Keratinocyte (primary cell): ENCODE measurements at regions not wholly inside any gene's neighbourhood (a gene's known extent, or its start where the extent isn't known, plus 50 kb on each side); places are given as distances from the start of the nearest gene placed in this dataset.

Experiments used
- DNase-seq: peaks from one replicate; pipeline ENCODE4 v3.0.0-alpha.2; 2011; ENCODE audit warnings: low read depth, missing footprints, low spot score
- FAIRE-seq: peaks from 2 replicates; lab custom pipeline; 2011; peaks lifted over from hg19 to GRCh38; lab: Jason Lieb, UNC
- H2AFZ ChIP-seq: 2 replicates; pipeline ENCODE4 v1.6.0; 2012; ENCODE audit warnings: low read length, control low read depth, inconsistent platforms; ENCODE audit not compliant: control insufficient read depth
- H3K27ac ChIP-seq: 2 replicates; pipeline ENCODE4 v1.5.1; 2011; ENCODE audit warnings: low read length; ENCODE audit not compliant: control insufficient read depth, insufficient read depth
- H3K27me3 ChIP-seq: 3 replicates; pipeline ENCODE4 v1.6.0; 2011; ENCODE audit warnings: low read length; ENCODE audit not compliant: control insufficient read depth, insufficient read depth; ENCODE audit errors: extremely low read depth
- H3K36me3 ChIP-seq, 2 experiments: 2 replicates in 1 of 2; 3 replicates in 1 of 2; pipeline ENCODE4 v1.5.1; 2011; ENCODE audit warnings: low read length in 2 of 2, mild to moderate bottlenecking in 1 of 2; ENCODE audit not compliant: control insufficient read depth in 2 of 2, insufficient read depth in 2 of 2; ENCODE audit errors: extremely low read depth in 1 of 2
- H3K4me1 ChIP-seq: 3 replicates; pipeline ENCODE4 v1.5.1; 2011; ENCODE audit warnings: low read length; ENCODE audit not compliant: control insufficient read depth, insufficient read depth; ENCODE audit errors: extremely low read depth
- H3K4me2 ChIP-seq: 3 replicates; pipeline ENCODE4 v1.6.0; 2011; ENCODE audit warnings: low read depth, low read length; ENCODE audit not compliant: control insufficient read depth, insufficient read depth; ENCODE audit errors: extremely low read depth
- H3K4me3 ChIP-seq, 3 experiments: fragments of 200-600 bp in 1 of 3; sonication (generic) in 1 of 3; 2 replicates in 2 of 3; 3 replicates in 1 of 3; pipeline ENCODE4 v1.5.1; 2011 to 2016; ENCODE audit warnings: low read length in 3 of 3, mild to moderate bottlenecking in 3 of 3, control low read depth in 2 of 3, inconsistent platforms in 1 of 3, low read depth in 1 of 3, mixed read lengths in 1 of 3, mixed run types in 1 of 3, moderate library complexity in 1 of 3; ENCODE audit not compliant: control insufficient read depth in 2 of 3, insufficient read depth in 2 of 3; ENCODE audit errors: extremely low read depth in 1 of 3
- H3K79me2 ChIP-seq: 2 replicates; pipeline ENCODE4 v1.6.0; 2012; ENCODE audit warnings: low read length; ENCODE audit not compliant: control insufficient read depth, insufficient read depth
- H3K9ac ChIP-seq: 3 replicates; pipeline ENCODE4 v1.6.0; 2011; ENCODE audit warnings: low read length; ENCODE audit not compliant: control insufficient read depth, insufficient read depth; ENCODE audit errors: extremely low read depth
- H3K9me1 ChIP-seq: 3 replicates; pipeline ENCODE4 v1.6.0; 2011; ENCODE audit warnings: low read length; ENCODE audit not compliant: control insufficient read depth, insufficient read depth; ENCODE audit errors: extremely low read depth
- H3K9me3 ChIP-seq: 2 replicates; pipeline ENCODE4 v1.5.1; 2012; ENCODE audit warnings: low read depth, low read length; ENCODE audit not compliant: control insufficient read depth
- H4K20me1 ChIP-seq: 3 replicates; pipeline ENCODE4 v1.6.0; 2011; ENCODE audit warnings: low read length; ENCODE audit not compliant: control insufficient read depth, insufficient read depth; ENCODE audit errors: extremely low read depth
- CTCF ChIP-seq, 3 experiments: IDR thresholded peaks in 1 of 3; conservative IDR thresholded peaks in 1 of 3; optimal IDR thresholded peaks in 1 of 3; 2 replicates in 2 of 3; 3 replicates in 1 of 3; pipeline versions ENCODE3 to v1.5.1; 2011; ENCODE audit warnings: low read length in 3 of 3, mild to moderate bottlenecking in 3 of 3, moderate library complexity in 2 of 3, control low read depth in 1 of 3, inconsistent platforms in 1 of 3; ENCODE audit not compliant: insufficient read depth in 2 of 3; ENCODE audit errors: extremely low read depth in 1 of 3
- EZH2 ChIP-seq: IDR thresholded peaks from one replicate; pipeline ENCODE4 v1.6.1; 2012; ENCODE audit warnings: inconsistent platforms, mild to moderate bottlenecking, low read length, moderate library complexity
- dilution Hi-C: fragments of 300-500 bp; cut with MboI; formaldehyde crosslinking; loops from one replicate; pipeline ENCODE4 v1.7.0; 2020; ENCODE audit warnings: low sequenced_read_pairs; ENCODE audit not compliant: extremely low pct_ligation_motif_present

- H2AFZ ChIP-seq, result no peak overlapping the region
- H3K36me3 ChIP-seq, result no peaks in the 10 kb centered on the region
- dilution Hi-C loops, result no loop called here
- TF ChIP-seq CTCF (optimal IDR thresholded peaks at IDR 0.05 in 1 of 3, IDR thresholded peaks at IDR 0.05 in 1 of 3, conservative IDR thresholded peaks at IDR 0.05 in 1 of 3; ENCODE audit: extremely low read depth in 1 of 3, insufficient read depth in 2 of 3, low read length in 3 of 3) (no peak), EZH2 (no peak)
- peaks cover 10% of the 10 kb centered on the region for H3K4me1 ChIP-seq
- no peak overlapping the region for H3K9ac ChIP-seq
- DNase-seq (no peak), FAIRE-seq (peak; percentile 83)
- H3K4me2 ChIP-seq, result peak overlapping the region; percentile 31
- no peaks in the 10 kb centered on the region for H3K27me3 ChIP-seq
- no peaks in the 10 kb centered on the region for H3K79me2 ChIP-seq
- H3K9me3 ChIP-seq, result no peaks in the 10 kb centered on the region
- no peak overlapping the region for H3K27ac ChIP-seq
- H3K4me3 ChIP-seq, result no peak overlapping the region
- H3K9me1 ChIP-seq, result no peaks in the 10 kb centered on the region
- no peaks in the 10 kb centered on the region for H4K20me1 ChIP-seq
Observed at GRCh38 chr12:130227641-130228040, 65.4 kb downstream of the FZD10 start.

DNA sequence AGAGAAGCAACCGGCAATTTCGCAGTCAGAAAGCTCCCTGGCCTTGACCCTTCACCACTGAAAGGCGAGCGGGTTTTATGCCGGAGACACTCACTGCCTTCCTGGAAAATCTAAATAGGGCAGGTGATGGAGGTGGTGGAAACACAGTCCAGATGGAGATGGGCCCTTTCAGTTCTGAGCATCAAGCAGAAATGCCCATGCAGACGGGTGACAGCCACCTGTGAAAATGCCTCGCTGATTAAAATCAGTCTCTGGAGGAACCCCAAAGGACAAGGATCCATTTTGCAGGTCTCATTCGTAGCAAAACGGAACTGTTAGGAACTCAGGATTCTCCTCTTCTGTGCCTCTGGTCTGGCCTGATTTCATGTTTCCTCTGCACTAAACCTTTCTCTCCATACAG is 74.2 kb downstream of the FZD10 start:
- Histone ChIP-seq H3K9me1 (no peaks in the 10 kb centered on the region), H3K79me2 (no peaks in the 10 kb centered on the region), H3K36me3 (no peaks in the 10 kb centered on the region), H3K27me3 (no peaks in the 10 kb centered on the region), H2AFZ (no peak overlapping the region), H3K27ac (no peak overlapping the region), H3K9me3 (no peaks in the 10 kb centered on the region), H3K4me1 (no peaks in the 10 kb centered on the region), H3K4me3 (no peak overlapping the region), H3K4me2 (no peak overlapping the region), H3K9ac (no peak overlapping the region), H4K20me1 (no peaks in the 10 kb centered on the region)
- dilution Hi-C loops, result no loop called here
- DNase-seq, result no peak
- TF ChIP-seq EZH2 (no peak), CTCF (optimal IDR thresholded peaks at IDR 0.05 in 1 of 3, IDR thresholded peaks at IDR 0.05 in 1 of 3, conservative IDR thresholded peaks at IDR 0.05 in 1 of 3; ENCODE audit: extremely low read depth in 1 of 3, insufficient read depth in 2 of 3, low read length in 3 of 3) (no peak)
- no peak for FAIRE-seq
